ENCODE measurements at regions not wholly inside any gene's neighbourhood (a gene's known extent, or its start where the extent isn't known, plus 50 kb on each side); places are given as distances from the start of the nearest gene placed in this dataset.

DNA sequence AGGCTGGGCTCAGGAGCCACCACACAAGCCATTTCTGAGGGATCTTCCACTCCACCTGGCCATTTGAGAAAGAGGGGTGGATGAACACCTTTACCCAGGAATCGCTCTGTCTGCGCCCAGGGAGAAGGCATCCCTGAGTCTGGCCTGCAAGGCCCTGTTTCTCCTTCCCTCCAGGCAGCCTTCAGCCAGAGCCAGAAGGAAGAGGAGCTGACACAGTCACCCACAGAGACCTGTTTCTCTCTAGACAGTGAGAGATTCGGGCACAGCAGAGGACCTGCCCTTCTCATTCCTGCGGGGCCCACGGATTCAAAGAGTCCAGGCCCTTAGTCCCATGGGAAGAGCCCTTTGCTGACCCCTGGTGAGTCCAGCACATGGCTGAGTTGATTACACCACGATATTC is 127.5 kb upstream of the TNS3 start:
- TF ChIP-seq CTCF (IDR thresholded peaks at IDR 0.05) (no peak), POLR2A (IDR thresholded peaks at IDR 0.05) (no peak), EP300 (IDR thresholded peaks at IDR 0.05) (no peak)
